ENCODE measurements at regions not wholly inside any gene's neighbourhood (a gene's known extent, or its start where the extent isn't known, plus 50 kb on each side); places are given as distances from the start of the nearest gene placed in this dataset.

DNA sequence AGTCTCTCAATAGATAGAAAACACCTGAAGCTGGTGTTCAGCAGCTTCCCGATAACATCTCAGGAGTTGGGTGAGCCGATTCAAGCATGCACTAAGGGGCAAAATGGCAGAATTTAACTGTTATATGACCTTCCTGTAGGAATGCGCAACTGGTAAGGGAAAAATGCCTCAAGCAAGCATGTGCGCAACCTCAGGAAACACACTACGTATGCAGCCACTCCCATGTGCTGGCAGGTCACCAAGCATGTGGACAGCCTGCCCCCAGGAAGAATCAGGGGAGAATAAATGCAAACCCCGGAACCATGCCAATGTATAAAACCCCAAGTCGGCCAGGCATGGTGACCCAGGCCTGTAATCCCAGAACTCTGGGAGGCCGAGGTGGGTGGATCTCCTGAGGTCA, 645.6 kb downstream of the NYAP2 start:
- H3K4me1 ChIP-seq (ENCODE audit: control insufficient read depth, insufficient read depth, low read length), result no peaks in the 10 kb centered on the region
- H3K4me3 ChIP-seq (ENCODE audit: low read length in 2 of 2), result no peak overlapping the region
- no peak overlapping the region for H3K27ac ChIP-seq (ENCODE audit: low read length)
- no peaks in the 10 kb centered on the region for H3K9me3 ChIP-seq (ENCODE audit: control insufficient read depth in 2 of 2, low read length in 2 of 2)
- H3K36me3 ChIP-seq (ENCODE audit: control insufficient read depth in 2 of 2, insufficient read depth in 2 of 2, low read length in 2 of 2), result no peaks in the 10 kb centered on the region
- H3K27me3 ChIP-seq (ENCODE audit: control insufficient read depth in 1 of 2, insufficient read depth in 2 of 2, low read length in 2 of 2), result no peaks in the 10 kb centered on the region
- H3K9ac ChIP-seq (ENCODE audit: low read length in 2 of 2), result no peak overlapping the region

DNA sequence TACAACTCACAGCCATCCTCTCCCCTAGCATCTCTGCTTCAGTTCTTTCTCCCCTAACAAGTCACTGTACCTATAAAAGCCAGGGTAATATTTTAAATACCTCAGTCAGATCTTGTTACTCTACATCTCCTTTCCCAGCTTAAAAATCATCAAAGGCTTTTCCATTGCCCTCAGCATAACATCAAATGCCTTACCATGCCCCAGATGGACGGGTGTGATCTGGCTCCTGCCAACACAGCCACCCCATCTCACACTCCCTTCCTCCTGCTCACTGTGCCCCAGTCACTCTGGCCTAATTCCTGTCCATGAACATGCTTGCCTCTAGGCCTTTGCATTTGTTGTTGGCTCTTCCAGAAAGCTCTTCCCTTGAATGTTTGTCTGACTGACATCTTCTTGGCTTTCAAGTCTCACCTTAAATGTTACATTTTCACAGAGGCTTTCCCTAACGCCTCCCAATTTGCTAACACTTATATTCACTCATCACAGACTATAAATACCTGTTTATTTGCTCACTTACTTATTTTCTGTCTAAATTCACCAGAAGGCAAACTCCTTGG, 640.9 kb downstream of the NYAP2 start:
- H3K27ac ChIP-seq (ENCODE audit: low read length), result no peak overlapping the region
- no peaks in the 10 kb centered on the region for H3K36me3 ChIP-seq (ENCODE audit: control insufficient read depth in 2 of 2, insufficient read depth in 2 of 2, low read length in 2 of 2)
- H3K27me3 ChIP-seq (ENCODE audit: control insufficient read depth in 1 of 2, insufficient read depth in 2 of 2, low read length in 2 of 2), result no peaks in the 10 kb centered on the region
- no peaks in the 10 kb centered on the region for H3K4me1 ChIP-seq (ENCODE audit: control insufficient read depth, insufficient read depth, low read length)
- H3K9ac ChIP-seq (ENCODE audit: low read length in 2 of 2), result no peak overlapping the region
- H3K4me3 ChIP-seq (ENCODE audit: low read length in 2 of 2), result no peak overlapping the region
- no peaks in the 10 kb centered on the region for H3K9me3 ChIP-seq (ENCODE audit: control insufficient read depth in 2 of 2, low read length in 2 of 2)

DNA sequence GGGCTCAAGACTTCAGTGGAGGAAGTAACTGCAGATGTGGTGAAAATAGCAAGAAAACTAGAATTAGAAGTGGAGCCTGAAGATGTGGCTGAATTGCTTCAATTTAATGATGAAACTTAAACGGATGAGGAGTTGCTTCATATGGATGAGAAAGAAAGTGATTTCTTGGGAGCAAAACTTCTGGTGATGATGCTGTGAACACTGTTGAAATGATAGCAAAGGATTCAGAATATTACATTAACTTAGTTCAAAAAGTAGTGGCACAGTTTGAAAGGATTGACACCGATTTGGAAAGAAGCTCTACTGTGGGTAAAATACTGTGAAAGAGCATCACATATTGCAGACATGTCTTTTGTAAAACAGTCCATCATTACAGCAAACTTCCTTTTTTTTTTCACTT, 638.0 kb downstream of the NYAP2 start:
- no peaks in the 10 kb centered on the region for H3K27me3 ChIP-seq (ENCODE audit: control insufficient read depth in 1 of 2, insufficient read depth in 2 of 2, low read length in 2 of 2)
- H3K4me1 ChIP-seq (ENCODE audit: control insufficient read depth, insufficient read depth, low read length), result no peaks in the 10 kb centered on the region
- H3K36me3 ChIP-seq (ENCODE audit: control insufficient read depth in 2 of 2, insufficient read depth in 2 of 2, low read length in 2 of 2), result no peaks in the 10 kb centered on the region
- no peak overlapping the region for H3K9ac ChIP-seq (ENCODE audit: low read length in 2 of 2)
- H3K4me3 ChIP-seq (ENCODE audit: low read length in 2 of 2), result no peak overlapping the region
- no peak overlapping the region for H3K27ac ChIP-seq (ENCODE audit: low read length)
- H3K9me3 ChIP-seq (ENCODE audit: control insufficient read depth in 2 of 2, low read length in 2 of 2), result no peaks in the 10 kb centered on the region

DNA sequence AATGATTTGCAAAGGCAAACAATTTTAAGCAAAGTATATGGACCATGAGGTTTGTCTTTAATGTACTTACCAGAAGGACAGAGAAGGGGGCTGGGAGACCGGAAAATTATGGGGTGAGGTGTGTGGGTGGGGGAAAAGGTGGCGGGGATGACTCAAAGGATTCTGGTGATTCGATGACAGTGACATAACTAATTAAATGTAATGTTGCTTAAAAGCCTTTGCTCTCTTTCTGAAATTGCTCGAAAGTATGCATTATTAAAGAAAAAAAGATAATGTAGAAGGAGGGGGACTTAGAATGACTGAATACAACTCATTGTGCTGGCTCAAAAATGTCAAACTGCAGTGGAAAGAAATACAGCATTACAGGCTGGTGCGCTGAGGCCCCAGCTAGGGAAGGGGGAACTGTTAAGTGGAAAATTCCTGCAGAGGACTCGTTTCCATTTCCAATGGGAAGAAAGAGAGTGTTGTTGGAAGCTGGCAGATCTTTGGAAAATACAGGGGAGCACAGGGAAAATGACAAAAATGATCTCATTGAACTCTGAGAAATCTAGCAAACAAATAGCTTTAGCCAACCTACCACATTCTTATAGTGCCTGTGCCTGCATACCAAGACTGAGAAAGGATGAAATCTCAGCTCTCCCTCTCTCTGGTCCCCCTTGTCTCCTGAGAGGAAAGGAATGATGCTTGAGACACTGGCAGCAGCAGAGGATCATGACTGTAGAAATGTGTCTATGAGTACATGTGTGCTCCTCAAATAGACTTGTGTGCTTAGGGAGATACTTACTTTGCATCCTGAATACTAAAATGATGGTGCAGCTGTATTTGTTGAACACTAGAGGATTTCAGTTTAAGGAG, 632.4 kb downstream of the NYAP2 start:
- Histone ChIP-seq H3K9me3 (ENCODE audit: control insufficient read depth in 2 of 2, low read length in 2 of 2) (no peaks in the 10 kb centered on the region), H3K4me1 (ENCODE audit: control insufficient read depth, insufficient read depth, low read length) (no peaks in the 10 kb centered on the region), H3K9ac (ENCODE audit: low read length in 2 of 2) (peak overlapping the region in 1 of 2 donors; percentile 59), H3K36me3 (ENCODE audit: control insufficient read depth in 2 of 2, insufficient read depth in 2 of 2, low read length in 2 of 2) (no peaks in the 10 kb centered on the region), H3K27me3 (ENCODE audit: control insufficient read depth in 1 of 2, insufficient read depth in 2 of 2, low read length in 2 of 2) (no peaks in the 10 kb centered on the region), H3K27ac (ENCODE audit: low read length) (no peak overlapping the region), H3K4me3 (ENCODE audit: low read length in 2 of 2) (peak overlapping the region; percentile 68 to 82)

DNA sequence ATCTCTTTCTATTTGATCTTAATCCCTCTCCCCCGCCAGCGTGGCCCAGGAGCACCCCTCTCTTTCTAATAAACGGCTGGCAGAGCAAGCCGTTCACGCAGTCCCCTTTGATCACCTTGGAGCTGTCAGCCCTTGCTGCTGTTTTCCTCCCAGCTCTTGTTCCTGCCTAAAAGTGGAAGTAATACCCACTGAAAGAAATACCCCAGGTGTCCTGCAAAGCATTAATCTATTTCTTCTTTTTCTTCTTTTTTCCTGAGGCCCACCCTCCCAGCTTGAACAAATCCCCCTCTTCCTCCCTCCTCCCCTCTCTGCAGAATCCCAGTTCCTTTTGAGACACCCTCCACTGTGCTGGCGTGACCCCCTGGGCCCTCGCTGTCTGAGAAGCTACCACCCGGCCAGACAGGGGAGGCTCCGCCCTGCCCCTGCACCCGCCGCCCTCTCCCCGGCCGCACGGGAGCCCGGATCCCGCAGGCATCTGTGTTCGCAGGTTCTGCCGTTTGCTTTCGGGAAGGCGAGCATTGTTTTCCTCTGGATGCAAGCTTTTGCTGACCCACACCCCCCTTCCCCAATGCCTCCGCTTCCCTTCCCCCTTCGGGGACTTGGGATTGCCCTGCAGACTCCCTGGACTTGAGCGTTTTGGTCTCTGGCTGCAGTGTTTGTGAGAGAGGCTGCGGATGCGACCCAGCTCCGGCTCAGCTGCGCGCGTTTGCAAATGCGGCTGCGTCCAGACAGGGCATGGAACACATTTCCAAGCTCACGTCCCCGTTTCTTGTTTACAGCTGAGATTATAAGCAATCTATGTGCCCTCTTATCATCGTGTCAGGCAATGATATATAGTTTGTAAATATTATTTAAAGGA, 631.5 kb downstream of the NYAP2 start:
- H3K9ac ChIP-seq (ENCODE audit: low read length in 2 of 2), result peak overlapping the region; percentile 55 to 59
- no peaks in the 10 kb centered on the region for H3K4me1 ChIP-seq (ENCODE audit: control insufficient read depth, insufficient read depth, low read length)
- no peaks in the 10 kb centered on the region for H3K9me3 ChIP-seq (ENCODE audit: control insufficient read depth in 2 of 2, low read length in 2 of 2)
- no peak overlapping the region for H3K27ac ChIP-seq (ENCODE audit: low read length)
- H3K36me3 ChIP-seq (ENCODE audit: control insufficient read depth in 2 of 2, insufficient read depth in 2 of 2, low read length in 2 of 2), result no peaks in the 10 kb centered on the region
- no peaks in the 10 kb centered on the region for H3K27me3 ChIP-seq (ENCODE audit: control insufficient read depth in 1 of 2, insufficient read depth in 2 of 2, low read length in 2 of 2)
- H3K4me3 ChIP-seq (ENCODE audit: low read length in 2 of 2), result peak overlapping the region; percentile 68 to 82

DNA sequence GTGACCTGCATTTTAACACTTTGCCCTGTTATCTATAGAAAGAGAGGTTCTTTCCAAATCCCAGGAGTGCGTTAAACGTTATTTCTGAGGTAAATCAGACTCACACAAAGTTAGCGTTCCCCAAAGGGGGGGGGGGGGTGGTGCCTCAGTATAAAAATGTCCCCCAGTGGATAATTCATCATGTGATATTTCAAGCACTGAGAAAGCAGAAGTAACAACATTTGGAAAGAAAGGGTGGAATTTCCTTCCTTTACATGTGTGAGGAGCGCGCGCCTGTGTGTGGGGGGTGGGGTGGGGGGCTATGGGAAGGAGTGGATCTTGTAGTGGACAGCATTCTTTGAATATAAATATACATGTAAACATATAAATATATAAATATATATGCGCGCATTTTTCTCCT, 630.9 kb downstream of the NYAP2 start:
- peak overlapping the region; percentile 68 to 82 for H3K4me3 ChIP-seq (ENCODE audit: low read length in 2 of 2)
- H3K27ac ChIP-seq (ENCODE audit: low read length), result no peak overlapping the region
- H3K36me3 ChIP-seq (ENCODE audit: control insufficient read depth in 2 of 2, insufficient read depth in 2 of 2, low read length in 2 of 2), result no peaks in the 10 kb centered on the region
- H3K27me3 ChIP-seq (ENCODE audit: control insufficient read depth in 1 of 2, insufficient read depth in 2 of 2, low read length in 2 of 2), result no peaks in the 10 kb centered on the region
- no peak overlapping the region for H3K9ac ChIP-seq (ENCODE audit: low read length in 2 of 2)
- H3K9me3 ChIP-seq (ENCODE audit: control insufficient read depth in 2 of 2, low read length in 2 of 2), result no peaks in the 10 kb centered on the region
- no peaks in the 10 kb centered on the region for H3K4me1 ChIP-seq (ENCODE audit: control insufficient read depth, insufficient read depth, low read length)

DNA sequence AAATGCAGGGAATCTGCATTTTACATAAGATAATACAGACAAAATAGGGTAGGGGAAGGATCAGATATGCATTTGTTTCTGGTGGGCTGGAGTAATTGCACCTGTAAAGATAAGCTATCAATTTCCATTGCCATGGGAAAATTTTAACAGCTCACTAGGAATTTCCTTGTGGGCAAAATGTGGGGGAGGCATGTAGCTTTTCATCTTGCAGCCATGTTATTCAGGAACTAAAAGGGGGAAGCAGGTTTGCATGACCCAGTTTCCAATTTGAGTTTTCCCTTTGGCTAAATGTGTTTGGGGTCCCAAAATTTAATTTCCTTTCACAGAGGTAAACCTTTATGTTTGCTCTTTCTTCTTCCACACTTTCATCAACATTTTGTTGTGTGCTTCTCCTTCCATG, 624.4 kb downstream of the NYAP2 start:
- Histone ChIP-seq H3K4me1 (ENCODE audit: control insufficient read depth, insufficient read depth, low read length) (no peaks in the 10 kb centered on the region), H3K27ac (ENCODE audit: low read length) (no peak overlapping the region), H3K9me3 (ENCODE audit: control insufficient read depth in 2 of 2, low read length in 2 of 2) (peaks cover 0 to 3% of the 10 kb centered on the region in 2 donors), H3K9ac (ENCODE audit: low read length in 2 of 2) (no peak overlapping the region), H3K27me3 (ENCODE audit: control insufficient read depth in 1 of 2, insufficient read depth in 2 of 2, low read length in 2 of 2) (no peaks in the 10 kb centered on the region), H3K4me3 (ENCODE audit: low read length in 2 of 2) (no peak overlapping the region), H3K36me3 (ENCODE audit: control insufficient read depth in 2 of 2, insufficient read depth in 2 of 2, low read length in 2 of 2) (no peaks in the 10 kb centered on the region)

DNA sequence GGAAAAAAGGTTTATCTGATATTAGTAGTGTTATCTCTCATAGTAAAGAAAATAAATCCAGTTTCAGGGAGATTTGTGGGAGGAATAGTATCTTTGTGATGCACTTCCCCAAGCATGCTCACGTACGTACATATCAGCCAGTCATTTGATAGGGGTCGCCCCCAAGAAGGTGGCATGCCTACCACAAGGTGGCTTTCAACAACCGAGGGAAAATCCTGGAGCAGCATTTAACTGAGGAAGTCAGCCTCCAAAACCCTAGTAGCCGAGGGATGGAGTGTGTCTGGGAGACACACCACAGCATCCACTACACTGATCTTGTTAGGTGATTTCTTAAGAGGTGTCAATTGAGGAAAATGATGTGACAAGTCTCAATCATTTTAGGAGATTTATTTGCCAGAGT, 623.9 kb downstream of the NYAP2 start:
- Histone ChIP-seq H3K4me3 (ENCODE audit: low read length in 2 of 2) (no peak overlapping the region), H3K9me3 (ENCODE audit: control insufficient read depth in 2 of 2, low read length in 2 of 2) (peaks cover 0 to 3% of the 10 kb centered on the region in 2 donors), H3K4me1 (ENCODE audit: control insufficient read depth, insufficient read depth, low read length) (no peaks in the 10 kb centered on the region), H3K36me3 (ENCODE audit: control insufficient read depth in 2 of 2, insufficient read depth in 2 of 2, low read length in 2 of 2) (no peaks in the 10 kb centered on the region), H3K9ac (ENCODE audit: low read length in 2 of 2) (no peak overlapping the region), H3K27ac (ENCODE audit: low read length) (no peak overlapping the region), H3K27me3 (ENCODE audit: control insufficient read depth in 1 of 2, insufficient read depth in 2 of 2, low read length in 2 of 2) (no peaks in the 10 kb centered on the region)

DNA sequence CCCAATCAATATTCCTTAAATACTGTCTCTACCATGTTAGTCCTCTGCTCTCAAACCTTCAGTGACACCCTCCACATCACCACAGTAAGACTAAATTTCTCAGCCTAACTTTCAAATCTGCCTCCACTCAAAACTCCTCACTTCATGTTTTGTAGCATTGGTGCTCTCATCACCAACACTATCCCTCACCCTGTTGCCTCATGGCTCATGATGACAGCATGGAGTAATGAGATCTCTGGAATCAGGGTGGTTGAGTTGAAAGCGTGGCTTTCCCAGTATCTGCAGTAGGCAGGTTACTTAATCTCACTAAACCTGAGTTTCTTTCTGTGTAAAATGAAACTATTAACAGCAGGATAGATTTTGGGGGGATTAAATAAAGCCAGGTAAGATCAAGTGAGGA, 621.4 kb downstream of the NYAP2 start:
- Histone ChIP-seq H3K4me1 (ENCODE audit: control insufficient read depth, insufficient read depth, low read length) (no peaks in the 10 kb centered on the region), H3K9me3 (ENCODE audit: control insufficient read depth in 2 of 2, low read length in 2 of 2) (peaks cover 0 to 3% of the 10 kb centered on the region in 2 donors), H3K27me3 (ENCODE audit: control insufficient read depth in 1 of 2, insufficient read depth in 2 of 2, low read length in 2 of 2) (no peaks in the 10 kb centered on the region), H3K27ac (ENCODE audit: low read length) (no peak overlapping the region), H3K36me3 (ENCODE audit: control insufficient read depth in 2 of 2, insufficient read depth in 2 of 2, low read length in 2 of 2) (no peaks in the 10 kb centered on the region), H3K4me3 (ENCODE audit: low read length in 2 of 2) (no peak overlapping the region), H3K9ac (ENCODE audit: low read length in 2 of 2) (no peak overlapping the region)

DNA sequence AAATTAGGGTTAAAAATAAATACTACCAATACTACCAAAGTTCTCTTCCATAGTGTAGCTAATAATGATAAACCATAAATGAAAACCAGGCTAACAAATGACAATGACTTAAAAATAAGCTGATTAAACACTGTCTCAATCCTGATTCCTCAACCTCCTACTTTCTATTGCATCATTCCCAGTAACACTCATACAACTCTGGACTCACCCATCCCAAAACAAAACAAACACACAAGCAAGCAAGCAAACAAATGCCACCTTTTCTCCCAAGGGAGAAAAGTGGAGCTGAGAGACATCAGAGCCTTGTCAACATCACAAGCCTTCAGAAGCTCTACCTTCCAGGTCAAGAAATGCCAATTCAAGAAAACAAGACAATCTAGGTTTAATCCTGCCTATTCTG, 620.7 kb downstream of the NYAP2 start:
- no peak overlapping the region for H3K9ac ChIP-seq (ENCODE audit: low read length in 2 of 2)
- H3K27ac ChIP-seq (ENCODE audit: low read length), result no peak overlapping the region
- H3K4me1 ChIP-seq (ENCODE audit: control insufficient read depth, insufficient read depth, low read length), result no peaks in the 10 kb centered on the region
- H3K9me3 ChIP-seq (ENCODE audit: control insufficient read depth in 2 of 2, low read length in 2 of 2), result peaks cover 0 to 3% of the 10 kb centered on the region in 2 donors
- H3K4me3 ChIP-seq (ENCODE audit: low read length in 2 of 2), result no peak overlapping the region
- H3K27me3 ChIP-seq (ENCODE audit: control insufficient read depth in 1 of 2, insufficient read depth in 2 of 2, low read length in 2 of 2), result no peaks in the 10 kb centered on the region
- no peaks in the 10 kb centered on the region for H3K36me3 ChIP-seq (ENCODE audit: control insufficient read depth in 2 of 2, insufficient read depth in 2 of 2, low read length in 2 of 2)
